IMR-90 (cell line): ENCODE measurements at regions not wholly inside any gene's neighbourhood (a gene's known extent, or its start where the extent isn't known, plus 50 kb on each side); places are given as distances from the start of the nearest gene placed in this dataset.

Source experiments
- ATAC-seq: fragments of 200-7000 bp; cut with Tn5 transposase; 2 replicates; pipeline ENCODE4 v1.9.1; 2020; ENCODE audit warnings: low read depth, mild to moderate bottlenecking, moderate library complexity
- BruUV-seq: library from RNA; stranded (reverse); fragments of 400-500 nt; replicated peaks from 2 replicates; lab custom pipeline; 2021; lab: Mats Ljungman, UMichigan
- CTCF ChIA-PET: fragments of 300-600 bp; formaldehyde crosslinking; extraction: SDS; loops from one replicate; lab custom pipeline; 2021; ENCODE audit warnings: antibody characterized with exemption; lab: Yijun Ruan, JAX
- POLR2A ChIA-PET: fragments of 300-600 bp; sonication (Branson Sonifier 250); formaldehyde crosslinking; loops from one replicate; lab custom pipeline; 2022; ENCODE audit warnings: antibody characterized with exemption; ENCODE audit not compliant: unreplicated experiment; lab: Charles Lee
- DNase-seq: peaks from one replicate; pipeline ENCODE4 v3.0.0; 2013
- H2AFZ ChIP-seq: replicated peaks from 2 replicates; pipeline ENCODE3; 2013; ENCODE audit warnings: low read length, mild to moderate bottlenecking; ENCODE audit not compliant: poor library complexity
- H2AK5ac ChIP-seq: 2 replicates; pipeline ENCODE4 v1.6.1; 2013; ENCODE audit warnings: low read depth, low read length, inconsistent platforms
- H2AK9ac ChIP-seq: replicated peaks from 2 replicates; pipeline ENCODE3; 2013; ENCODE audit warnings: mild to moderate bottlenecking, low read depth, low read length, moderate library complexity; ENCODE audit not compliant: poor library complexity
- H2BK120ac ChIP-seq: 2 replicates; pipeline ENCODE4 v1.6.1; 2013; ENCODE audit warnings: low read depth, low read length, inconsistent platforms
- H2BK15ac ChIP-seq: 3 replicates; pipeline ENCODE4 v1.6.1; 2013; ENCODE audit warnings: low read depth, low read length, inconsistent platforms
- H2BK20ac ChIP-seq: 2 replicates; pipeline ENCODE4 v1.6.1; 2013; ENCODE audit warnings: low read depth, mild to moderate bottlenecking, inconsistent platforms, low read length, moderate library complexity
- H2BK5ac ChIP-seq: 2 replicates; pipeline ENCODE4 v1.6.1; 2013; ENCODE audit warnings: mild to moderate bottlenecking, low read depth, low read length, inconsistent platforms; ENCODE audit not compliant: poor library complexity, severe bottlenecking
- H3K14ac ChIP-seq: replicated peaks from 2 replicates; pipeline ENCODE4 v1.6.1; 2013; ENCODE audit warnings: low read depth, low read length, inconsistent platforms
- H3K18ac ChIP-seq: 2 replicates; pipeline ENCODE4 v1.6.1; 2013; ENCODE audit warnings: low read depth, low read length, control low read depth
- H3K23ac ChIP-seq: 2 replicates; pipeline ENCODE4 v1.6.1; 2013; ENCODE audit warnings: low read depth, low read length, inconsistent platforms
- H3K27ac ChIP-seq: 2 replicates; pipeline ENCODE4 v1.5.1; 2013; ENCODE audit warnings: mild to moderate bottlenecking, control low read depth, low read length; ENCODE audit not compliant: insufficient read depth
- H3K27me3 ChIP-seq: 2 replicates; pipeline ENCODE4 v1.6.1; 2013; ENCODE audit warnings: low read length; ENCODE audit not compliant: control insufficient read depth, insufficient read depth
- H3K36me3 ChIP-seq: 2 replicates; pipeline ENCODE4 v1.6.1; 2013; ENCODE audit warnings: low read length, mixed read lengths; ENCODE audit not compliant: control insufficient read depth, insufficient read depth
- H3K4ac ChIP-seq: 2 replicates; pipeline ENCODE4 v1.6.1; 2013; ENCODE audit warnings: low read depth, low read length, inconsistent platforms
- H3K4me1 ChIP-seq: 2 replicates; pipeline ENCODE4 v1.6.1; 2013; ENCODE audit warnings: low read length, mixed read lengths; ENCODE audit not compliant: control insufficient read depth, insufficient read depth
- H3K4me2 ChIP-seq: 2 replicates; pipeline ENCODE4 v1.6.1; 2013; ENCODE audit warnings: low read depth, mild to moderate bottlenecking, control low read depth, low read length, moderate library complexity
- H3K4me3 ChIP-seq: 2 replicates; pipeline ENCODE4 v1.5.1; 2013; ENCODE audit warnings: low read depth, mild to moderate bottlenecking, control low read depth, low read length, moderate library complexity; ENCODE audit not compliant: insufficient read depth
- H3K56ac ChIP-seq: 2 replicates; pipeline ENCODE4 v1.6.1; 2013; ENCODE audit warnings: low read length, inconsistent platforms; ENCODE audit not compliant: insufficient read depth; ENCODE audit errors: extremely low read depth
- H3K79me1 ChIP-seq, 2 experiments: 2 replicates each; pipeline ENCODE4 v1.6.1; 2013; ENCODE audit warnings: low read length in 2 of 2, inconsistent platforms in 1 of 2, low read depth in 1 of 2
- H3K9ac ChIP-seq: 2 replicates; pipeline ENCODE4 v1.6.1; 2013; ENCODE audit warnings: low read depth, low read length, control low read depth
- H3K9me1 ChIP-seq: 2 replicates; pipeline ENCODE4 v1.6.1; 2013; ENCODE audit warnings: low read length, inconsistent platforms; ENCODE audit not compliant: insufficient read depth
- H3K9me3 ChIP-seq: 2 replicates; pipeline ENCODE4 v1.6.1; 2013; ENCODE audit warnings: low read length; ENCODE audit not compliant: control insufficient read depth, insufficient read depth
- H4K20me1 ChIP-seq: 2 replicates; pipeline ENCODE4 v1.6.1; 2013; ENCODE audit warnings: low read length, inconsistent platforms; ENCODE audit not compliant: insufficient read depth
- H4K5ac ChIP-seq: 2 replicates; pipeline ENCODE4 v1.6.1; 2013; ENCODE audit warnings: mild to moderate bottlenecking, low read depth, low read length, control low read depth
- H4K8ac ChIP-seq, 2 experiments: 2 replicates each; pipeline ENCODE4 v1.6.1; 2013; ENCODE audit warnings: low read depth in 2 of 2, low read length in 2 of 2, control low read depth in 1 of 2, inconsistent platforms in 1 of 2
- H4K91ac ChIP-seq: 2 replicates; pipeline ENCODE4 v1.6.1; 2013; ENCODE audit warnings: low read depth, low read length, inconsistent platforms; ENCODE audit not compliant: insufficient read depth
- BHLHE40 ChIP-seq: fragments of 150-350 bp; IDR thresholded peaks from 2 replicates; pipeline ENCODE4 v1.6.1; 2016; ENCODE audit warnings: mild to moderate bottlenecking, low read depth, low read length
- CEBPB ChIP-seq: IDR thresholded peaks from 2 replicates; pipeline ENCODE4 v1.6.1; 2012; ENCODE audit warnings: low read depth, low read length, improper control_type of control experiment
- CHD1 ChIP-seq: IDR thresholded peaks from 2 replicates; pipeline ENCODE4 v1.6.1; 2012; ENCODE audit warnings: low read depth, low read length, improper control_type of control experiment
- CTCF ChIP-seq: conservative IDR thresholded peaks from 2 replicates; pipeline ENCODE4 v1.5.1; 2012; ENCODE audit warnings: mild to moderate bottlenecking, low read depth, low read length, improper control_type of control experiment
- ELK1 ChIP-seq: fragments of 150-350 bp; IDR thresholded peaks from 2 replicates; pipeline ENCODE4 v1.6.1; 2016; ENCODE audit warnings: low read depth, mild to moderate bottlenecking, low read length, moderate library complexity, borderline replicate concordance
- FOS ChIP-seq: fragments of 150-350 bp; IDR thresholded peaks from 2 replicates; pipeline ENCODE4 v1.6.1; 2016; ENCODE audit warnings: low read depth, low read length
- MAFK ChIP-seq: IDR thresholded peaks from 2 replicates; pipeline ENCODE4 v1.6.1; 2012; ENCODE audit warnings: low read depth, low read length, improper control_type of control experiment
- MAZ ChIP-seq: IDR thresholded peaks from 2 replicates; pipeline ENCODE4 v1.6.1; 2012; ENCODE audit warnings: low read depth, mild to moderate bottlenecking, low read length, improper control_type of control experiment, moderate library complexity, borderline replicate concordance
- MXI1 ChIP-seq: IDR thresholded peaks from 2 replicates; pipeline ENCODE4 v1.6.1; 2012; ENCODE audit warnings: low read depth, mild to moderate bottlenecking, low read length, moderate library complexity, borderline replicate concordance
- NFE2L2 ChIP-seq: fragments of 150-350 bp; IDR thresholded peaks from 2 replicates; pipeline ENCODE4 v1.6.1; 2016; ENCODE audit warnings: low read depth, mild to moderate bottlenecking, low read length
- POLR2A ChIP-seq: IDR thresholded peaks from 2 replicates; pipeline ENCODE4 v1.6.1; 2012; ENCODE audit warnings: mild to moderate bottlenecking, low read depth, low read length
- RAD21 ChIP-seq: IDR thresholded peaks from 2 replicates; pipeline ENCODE4 v1.6.1; 2012; ENCODE audit warnings: low read length, improper control_type of control experiment
- RCOR1 ChIP-seq: IDR thresholded peaks from 2 replicates; pipeline ENCODE4 v1.6.1; 2012; ENCODE audit warnings: mild to moderate bottlenecking, low read length, improper control_type of control experiment; ENCODE audit not compliant: insufficient replicate concordance
- RFX5 ChIP-seq: IDR thresholded peaks from 2 replicates; pipeline ENCODE4 v1.8.0; 2012; ENCODE audit warnings: low read depth, mild to moderate bottlenecking, low read length, moderate library complexity
- SMC3 ChIP-seq: fragments of 150-350 bp; IDR thresholded peaks from 2 replicates; pipeline ENCODE4 v1.6.1; 2016; ENCODE audit warnings: low read depth, mild to moderate bottlenecking, antibody characterized with exemption, low read length, moderate library complexity
- USF2 ChIP-seq: fragments of 150-350 bp; IDR thresholded peaks from 2 replicates; pipeline ENCODE4 v1.6.1; 2017; ENCODE audit warnings: mild to moderate bottlenecking, antibody characterized with exemption, low read length, low read depth
- WGBS, 2 experiments: methylation state at CpG; one replicate each; pipeline versions ENCODE4 v1.1.5 to v1.1.7; 2013; ENCODE audit warnings: missing lambda C conversion rate in 2 of 2; ENCODE audit not compliant: insufficient read length in 1 of 2; ENCODE audit errors: extremely low coverage in 2 of 2; 5-methylcytosine and 5-hydroxymethylcytosine counted together
- dilution Hi-C: fragments of 300-500 bp; cut with HindIII; formaldehyde crosslinking; loops from one replicate; pipeline ENCODE4 v1.14.3; 2018; ENCODE audit warnings: low sequenced_read_pairs; ENCODE audit not compliant: unreplicated experiment
- in situ Hi-C: fragments of 300-500 bp; cut with MboI; formaldehyde crosslinking; loops from 3 replicates; pipeline ENCODE4 v1.14.3; 2019; ENCODE audit warnings: low sequenced_read_pairs, inconsistent platforms, mixed read lengths
- intact Hi-C: fragments of 100-400 bp; cut with micrococcal nuclease; formaldehyde crosslinking; loops from 2 replicates; pipeline ENCODE4 v1.10.0; 2022

- WGBS, 2 experiments, result no CpG with 5 or more reads among the region's 7 CpGs
- dilution Hi-C loops, result no loop called here
Measured at GRCh38 chr12:119931402-119931801, 54.3 kb upstream of the CIT start.

More at GRCh38 chr12:119931402-119931801, 54.3 kb upstream of the CIT start:
- H3K9me3 ChIP-seq, result no peaks in the 10 kb centered on the region
- no peaks in the 10 kb centered on the region for H3K79me1 ChIP-seq
- no peak overlapping the region for H4K91ac ChIP-seq
- POLR2A ChIA-PET, result no interaction called here
- H3K4me1 ChIP-seq, result no peaks in the 10 kb centered on the region
- no peak overlapping the region for H3K9ac ChIP-seq
- BruUV-seq, result no TSS peak
- no peaks in the 10 kb centered on the region for H3K9me1 ChIP-seq
- H4K5ac ChIP-seq, result no peak overlapping the region
- H3K4ac ChIP-seq, result no peak overlapping the region
- no peak overlapping the region for H2AK5ac ChIP-seq
- intact Hi-C loops (no loop called here), in situ Hi-C loops (no loop called here)
- no peaks in the 10 kb centered on the region for H4K20me1 ChIP-seq
- no peak overlapping the region for H3K27ac ChIP-seq
- no peak for TF ChIP-seq SMC3
- TF ChIP-seq MAFK, result no peak
- no peak for TF ChIP-seq BHLHE40
- TF ChIP-seq POLR2A, result no peak
- no peak for TF ChIP-seq ELK1
- no peak for TF ChIP-seq CEBPB
- TF ChIP-seq MAZ, result no peak
- TF ChIP-seq NFE2L2, result no peak
- TF ChIP-seq USF2, result no peak
- no peak for TF ChIP-seq CHD1
- no peak for TF ChIP-seq FOS
- no peak for TF ChIP-seq RCOR1
- no peak for TF ChIP-seq MXI1
- TF ChIP-seq RFX5, result no peak
- TF ChIP-seq CTCF, result no peak
- no peak for TF ChIP-seq RAD21
- no peak overlapping the region for H2BK120ac ChIP-seq
- H2BK5ac ChIP-seq, result no peak overlapping the region
- H4K8ac ChIP-seq, result no peak overlapping the region
- no peaks in the 10 kb centered on the region for H3K36me3 ChIP-seq
- H2AK9ac ChIP-seq, result no peak overlapping the region
- no peak overlapping the region for H3K18ac ChIP-seq
- no peak overlapping the region for H2AFZ ChIP-seq
- no peak overlapping the region for H3K56ac ChIP-seq
- no peak overlapping the region for H2BK20ac ChIP-seq
- H3K23ac ChIP-seq, result no peak overlapping the region
- DNase-seq (no peak), ATAC-seq (no peak)
- CTCF ChIA-PET, result no interaction called here
- no peak overlapping the region for H3K4me2 ChIP-seq
- no peak overlapping the region for H3K14ac ChIP-seq
- no peak overlapping the region for H2BK15ac ChIP-seq
- H3K4me3 ChIP-seq, result no peak overlapping the region
- H3K27me3 ChIP-seq, result peaks cover 5% of the 10 kb centered on the region
